ENCODE measurements at regions not wholly inside any gene's neighbourhood (a gene's known extent, or its start where the extent isn't known, plus 50 kb on each side); places are given as distances from the start of the nearest gene placed in this dataset.
"Not testable (repeated sequence)": the region's sequence is repeated elsewhere in the genome, so short reads cannot be mapped to it uniquely, and the experiment has no call there.

DNA sequence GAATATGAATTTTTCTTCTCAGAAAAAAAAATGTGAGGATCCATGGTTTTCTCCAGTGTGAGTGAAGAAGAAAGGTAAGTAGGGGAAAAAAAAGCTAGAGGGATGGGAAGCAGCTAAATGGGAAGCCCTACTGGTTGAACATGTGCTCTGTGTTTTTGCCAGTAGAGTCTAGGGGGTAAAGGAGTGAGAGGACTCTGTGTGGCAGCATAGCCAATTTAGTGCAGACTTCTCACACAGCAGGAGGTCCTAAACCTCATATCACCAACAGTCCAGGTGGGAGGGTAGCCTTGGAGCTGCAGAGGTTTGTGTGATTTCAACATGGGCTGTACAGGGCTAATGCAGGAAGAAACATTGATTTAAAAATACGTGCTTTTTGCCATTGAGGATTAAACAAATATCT, 334.5 kb upstream of the SPHKAP start:
- Histone ChIP-seq H3K4me1 (ENCODE audit: control insufficient read depth in 4 of 4, insufficient read depth in 4 of 4, low read length in 3 of 4) (no peaks in the 10 kb centered on the region), H3K9ac (ENCODE audit: low read depth in 1 of 2, low read length in 2 of 2) (no peak overlapping the region), H3K9me3 (ENCODE audit: control insufficient read depth in 4 of 4, low read length in 3 of 4) (no peaks in the 10 kb centered on the region), H3K36me3 (ENCODE audit: control insufficient read depth in 4 of 4, insufficient read depth in 3 of 4, low read depth in 1 of 4, low read length in 3 of 4) (no peaks in the 10 kb centered on the region), H3K27ac (ENCODE audit: low read depth in 1 of 2, low read length in 2 of 2) (no peak overlapping the region), H3K27me3 (ENCODE audit: control insufficient read depth in 4 of 4, insufficient read depth in 4 of 4, low read length in 3 of 4) (no peaks in the 10 kb centered on the region), H3K4me3 (ENCODE audit: low read depth in 1 of 3, low read length in 3 of 3) (no peak overlapping the region)
- no peak for DNase-seq (ENCODE audit: low spot score)
- WGBS, result 47% methylated on average over 1 of the region's 1 CpG
- TF ChIP-seq RXRA (IDR thresholded peaks at IDR 0.05) (no peak), JUND (IDR thresholded peaks at IDR 0.05) (no peak), FOXA1 (IDR thresholded peaks at IDR 0.05) (no peak), GABPA (IDR thresholded peaks at IDR 0.05 in 1 of 2, conservative IDR thresholded peaks at IDR 0.05 in 1 of 2) (no peak), MAX (IDR thresholded peaks at IDR 0.05) (no peak), SP1 (IDR thresholded peaks at IDR 0.05) (no peak), EGR1 (IDR thresholded peaks at IDR 0.05; ENCODE audit: low read depth in 2 of 2) (no peak), NR2F2 (IDR thresholded peaks at IDR 0.05) (no peak), HNF4A (conservative IDR thresholded peaks at IDR 0.05) (no peak)
- TF ChIP-seq, protein P1, sequence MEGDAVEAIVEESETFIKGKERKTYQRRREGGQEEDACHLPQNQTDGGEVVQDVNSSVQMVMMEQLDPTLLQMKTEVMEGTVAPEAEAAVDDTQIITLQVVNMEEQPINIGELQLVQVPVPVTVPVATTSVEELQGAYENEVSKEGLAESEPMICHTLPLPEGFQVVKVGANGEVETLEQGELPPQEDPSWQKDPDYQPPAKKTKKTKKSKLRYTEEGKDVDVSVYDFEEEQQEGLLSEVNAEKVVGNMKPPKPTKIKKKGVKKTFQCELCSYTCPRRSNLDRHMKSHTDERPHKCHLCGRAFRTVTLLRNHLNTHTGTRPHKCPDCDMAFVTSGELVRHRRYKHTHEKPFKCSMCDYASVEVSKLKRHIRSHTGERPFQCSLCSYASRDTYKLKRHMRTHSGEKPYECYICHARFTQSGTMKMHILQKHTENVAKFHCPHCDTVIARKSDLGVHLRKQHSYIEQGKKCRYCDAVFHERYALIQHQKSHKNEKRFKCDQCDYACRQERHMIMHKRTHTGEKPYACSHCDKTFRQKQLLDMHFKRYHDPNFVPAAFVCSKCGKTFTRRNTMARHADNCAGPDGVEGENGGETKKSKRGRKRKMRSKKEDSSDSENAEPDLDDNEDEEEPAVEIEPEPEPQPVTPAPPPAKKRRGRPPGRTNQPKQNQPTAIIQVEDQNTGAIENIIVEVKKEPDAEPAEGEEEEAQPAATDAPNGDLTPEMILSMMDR (IDR thresholded peaks at IDR 0.05; ENCODE audit: low read depth, low read length, missing input control), result no peak

DNA sequence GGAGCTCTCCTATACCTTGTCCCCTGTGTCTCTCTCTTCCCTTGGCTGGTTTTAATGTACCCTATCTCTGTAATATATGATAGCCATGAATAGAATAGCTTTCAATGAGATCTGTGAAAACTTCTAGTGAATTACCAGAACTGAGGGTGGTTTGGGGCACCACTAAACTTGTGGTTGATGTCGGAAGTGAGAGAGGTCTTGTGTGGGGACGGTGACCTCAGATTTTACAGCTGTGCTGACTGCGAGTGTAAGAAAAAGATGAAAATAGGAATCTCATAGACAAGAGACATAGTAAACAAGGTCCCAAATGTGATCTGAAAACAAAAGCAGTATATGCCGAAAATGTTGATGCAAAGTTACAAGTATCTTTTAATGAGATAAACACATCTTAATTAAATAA, 332.0 kb upstream of the SPHKAP start:
- not testable (repeated sequence) for H3K9me3 ChIP-seq (ENCODE audit: control insufficient read depth in 4 of 4, low read length in 3 of 4); H3K27ac ChIP-seq (ENCODE audit: low read depth in 1 of 2, low read length in 2 of 2); H3K36me3 ChIP-seq (ENCODE audit: control insufficient read depth in 4 of 4, insufficient read depth in 3 of 4, low read depth in 1 of 4, low read length in 3 of 4); H3K4me3 ChIP-seq (ENCODE audit: low read depth in 1 of 3, low read length in 3 of 3); H3K9ac ChIP-seq (ENCODE audit: low read depth in 1 of 2, low read length in 2 of 2); H3K27me3 ChIP-seq (ENCODE audit: control insufficient read depth in 4 of 4, insufficient read depth in 4 of 4, low read length in 3 of 4); DNase-seq (ENCODE audit: low spot score); H3K4me1 ChIP-seq (ENCODE audit: control insufficient read depth in 4 of 4, insufficient read depth in 4 of 4, low read length in 3 of 4)
- WGBS, result 87% methylated on average over 4 of the region's 4 CpGs

DNA sequence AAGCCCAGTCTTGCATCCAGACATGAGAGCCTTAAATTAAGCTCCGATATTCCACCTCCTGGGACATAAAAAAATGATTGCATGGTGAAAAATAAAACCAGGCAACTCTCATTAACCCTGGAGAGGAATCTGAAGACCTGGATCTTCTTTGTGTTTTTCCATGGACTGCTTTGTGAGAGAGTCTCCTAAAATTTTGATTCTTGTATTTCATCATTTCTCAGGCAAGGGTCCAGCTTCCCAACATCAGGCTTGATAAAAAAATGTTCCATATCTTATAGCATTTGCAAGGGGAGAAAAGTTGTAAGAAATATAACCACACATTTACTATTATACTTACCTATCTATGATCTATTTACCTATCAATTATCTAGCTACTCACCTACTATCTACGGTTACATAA, 327.5 kb upstream of the SPHKAP start:
- Histone ChIP-seq H3K36me3 (ENCODE audit: control insufficient read depth in 4 of 4, insufficient read depth in 3 of 4, low read depth in 1 of 4, low read length in 3 of 4) (no peaks in the 10 kb centered on the region), H3K9ac (ENCODE audit: low read depth in 1 of 2, low read length in 2 of 2) (no peak overlapping the region), H3K4me1 (ENCODE audit: control insufficient read depth in 4 of 4, insufficient read depth in 4 of 4, low read length in 3 of 4) (no peaks in the 10 kb centered on the region), H3K9me3 (ENCODE audit: control insufficient read depth in 4 of 4, low read length in 3 of 4) (no peaks in the 10 kb centered on the region), H3K27ac (ENCODE audit: low read depth in 1 of 2, low read length in 2 of 2) (no peak overlapping the region), H3K4me3 (ENCODE audit: low read depth in 1 of 3, low read length in 3 of 3) (no peak overlapping the region), H3K27me3 (ENCODE audit: control insufficient read depth in 4 of 4, insufficient read depth in 4 of 4, low read length in 3 of 4) (no peaks in the 10 kb centered on the region)
- 64% methylated on average over 2 of the region's 2 CpGs for WGBS
- DNase-seq (ENCODE audit: low spot score), result no peak
- TF ChIP-seq HNF4G (IDR thresholded peaks at IDR 0.05) (no peak), YY1 (IDR thresholded peaks at IDR 0.05) (no peak), GABPA (IDR thresholded peaks at IDR 0.05 in 1 of 2, conservative IDR thresholded peaks at IDR 0.05 in 1 of 2) (no peak)

DNA sequence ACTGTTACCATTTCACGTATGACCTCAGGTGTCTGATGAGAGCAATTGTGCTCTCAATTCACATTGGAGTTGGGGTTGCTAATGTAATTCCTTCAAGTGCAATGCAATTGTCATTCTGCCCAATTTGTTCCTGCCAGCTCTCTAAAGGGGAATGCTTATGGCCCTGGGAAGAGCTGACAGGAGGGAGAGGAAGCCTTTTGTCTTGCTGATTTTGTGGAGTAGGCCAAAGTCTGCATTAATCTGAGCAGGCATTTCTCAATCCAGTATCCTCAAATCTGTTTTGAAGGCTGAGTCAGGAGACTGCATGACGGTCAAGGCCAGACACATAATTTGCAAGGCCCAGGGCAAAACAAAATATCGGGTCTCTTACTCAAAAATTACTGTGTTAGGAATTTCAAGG, 326.4 kb upstream of the SPHKAP start:
- H3K4me3 ChIP-seq (ENCODE audit: low read depth in 1 of 3, low read length in 3 of 3), result no peak overlapping the region
- no peaks in the 10 kb centered on the region for H3K36me3 ChIP-seq (ENCODE audit: control insufficient read depth in 4 of 4, insufficient read depth in 3 of 4, low read depth in 1 of 4, low read length in 3 of 4)
- H3K27me3 ChIP-seq (ENCODE audit: control insufficient read depth in 4 of 4, insufficient read depth in 4 of 4, low read length in 3 of 4), result no peaks in the 10 kb centered on the region
- H3K9me3 ChIP-seq (ENCODE audit: control insufficient read depth in 4 of 4, low read length in 3 of 4), result no peaks in the 10 kb centered on the region
- WGBS, result 54% methylated on average over 3 of the region's 3 CpGs
- H3K9ac ChIP-seq (ENCODE audit: low read depth in 1 of 2, low read length in 2 of 2), result no peak overlapping the region
- H3K4me1 ChIP-seq (ENCODE audit: control insufficient read depth in 4 of 4, insufficient read depth in 4 of 4, low read length in 3 of 4), result no peaks in the 10 kb centered on the region
- DNase-seq (ENCODE audit: low spot score), result no peak
- H3K27ac ChIP-seq (ENCODE audit: low read depth in 1 of 2, low read length in 2 of 2), result no peak overlapping the region
- TF ChIP-seq MAX (IDR thresholded peaks at IDR 0.05), result no peak
- no peak for TF ChIP-seq FOXA1 (IDR thresholded peaks at IDR 0.05)
- no peak for TF ChIP-seq SP1 (IDR thresholded peaks at IDR 0.05)
- TF ChIP-seq, protein P1 (IDR thresholded peaks at IDR 0.05; ENCODE audit: low read depth, low read length, missing input control), result no peak
- TF ChIP-seq GABPA (IDR thresholded peaks at IDR 0.05 in 1 of 2, conservative IDR thresholded peaks at IDR 0.05 in 1 of 2), result no peak
- TF ChIP-seq FOXA2 (IDR thresholded peaks at IDR 0.05), result no peak
- TF ChIP-seq NR2F2 (IDR thresholded peaks at IDR 0.05), result no peak
- no peak for TF ChIP-seq YY1 (IDR thresholded peaks at IDR 0.05)
- no peak for TF ChIP-seq EGR1 (IDR thresholded peaks at IDR 0.05; ENCODE audit: low read depth in 2 of 2)
- no peak for TF ChIP-seq JUND (IDR thresholded peaks at IDR 0.05)
- TF ChIP-seq REST (IDR thresholded peaks at IDR 0.05), result no peak

Measured in liver (tissue), 8 donors.